CD8-positive, alpha-beta memory T cell (primary cell): ENCODE measurements at regions not wholly inside any gene's neighbourhood (a gene's known extent, or its start where the extent isn't known, plus 50 kb on each side); places are given as distances from the start of the nearest gene placed in this dataset.

ENCODE experiments used
- CTCF ChIA-PET: fragments of 350-600 bp; sonication (Branson Sonifier 250); formaldehyde crosslinking; loops from one replicate; lab custom pipeline; 2021; ENCODE audit warnings: antibody characterized with exemption; lab: Charles Lee
- POLR2A ChIA-PET: fragments of 350-600 bp; sonication (Branson Sonifier 250); formaldehyde crosslinking; loops from one replicate; lab custom pipeline; 2021; ENCODE audit warnings: antibody characterized with exemption; lab: Charles Lee
- DNase-seq, 5 donors: peaks; one replicate each; pipeline versions ENCODE4 v3.0.0 to v3.0.0-alpha.2; 2020 to 2022; ENCODE audit warnings: mixed read lengths in 1 of 5
- H3K27ac ChIP-seq: one replicate; pipeline ENCODE4 v1.7.0; 2013; ENCODE audit warnings: low read depth, mild to moderate bottlenecking, low read length, moderate library complexity
- H3K27me3 ChIP-seq: 2 replicates; pipeline ENCODE4 v1.7.0; 2013; ENCODE audit warnings: low read length, mild to moderate bottlenecking; ENCODE audit not compliant: insufficient read depth, poor library complexity, severe bottlenecking
- H3K36me3 ChIP-seq: 2 replicates; pipeline ENCODE4 v1.7.0; 2013; ENCODE audit warnings: mild to moderate bottlenecking, low read length, moderate library complexity; ENCODE audit not compliant: insufficient read depth
- H3K4me1 ChIP-seq: 2 replicates; pipeline ENCODE4 v1.7.0; 2013; ENCODE audit warnings: mild to moderate bottlenecking, low read length, moderate library complexity; ENCODE audit not compliant: insufficient read depth
- H3K4me3 ChIP-seq: 2 replicates; pipeline ENCODE4 v1.7.0; 2013; ENCODE audit warnings: mild to moderate bottlenecking, low read length
- H3K9me3 ChIP-seq: 2 replicates; pipeline ENCODE4 v1.7.0; 2013; ENCODE audit warnings: mild to moderate bottlenecking, low read length
- H3K27ac Mint-ChIP-seq, 8 donors: one replicate each; pipeline ENCODE4 v1.8.0; 2020 to 2021; ENCODE audit warnings: mixed read lengths in 8 of 8, mild to moderate bottlenecking in 6 of 8, inconsistent platforms in 3 of 8, moderate library complexity in 3 of 8
- H3K27me3 Mint-ChIP-seq, 2 donors: one replicate each; pipeline ENCODE4 v1.8.0; 2020 to 2021; ENCODE audit warnings: mixed read lengths in 2 of 2, mild to moderate bottlenecking in 1 of 2, moderate library complexity in 1 of 2
- H3K36me3 Mint-ChIP-seq, 3 donors: one replicate each; pipeline ENCODE4 v1.8.0; 2020 to 2021; ENCODE audit warnings: mixed read lengths in 3 of 3, inconsistent platforms in 1 of 3, mild to moderate bottlenecking in 1 of 3
- H3K4me1 Mint-ChIP-seq, 3 donors: one replicate each; pipeline ENCODE4 v1.8.0; 2020 to 2021; ENCODE audit warnings: mixed read lengths in 3 of 3, inconsistent platforms in 1 of 3, mild to moderate bottlenecking in 1 of 3
- H3K4me3 Mint-ChIP-seq, 7 donors: one replicate each; pipeline ENCODE4 v1.8.0; 2020 to 2021; ENCODE audit warnings: mixed read lengths in 7 of 7, mild to moderate bottlenecking in 6 of 7, moderate library complexity in 4 of 7, inconsistent platforms in 2 of 7
- H3K9me3 Mint-ChIP-seq, 5 donors: one replicate each; pipeline ENCODE4 v1.8.0; 2020 to 2022; ENCODE audit warnings: mixed read lengths in 5 of 5, mild to moderate bottlenecking in 3 of 5, moderate library complexity in 2 of 5, inconsistent platforms in 1 of 5

DNA sequence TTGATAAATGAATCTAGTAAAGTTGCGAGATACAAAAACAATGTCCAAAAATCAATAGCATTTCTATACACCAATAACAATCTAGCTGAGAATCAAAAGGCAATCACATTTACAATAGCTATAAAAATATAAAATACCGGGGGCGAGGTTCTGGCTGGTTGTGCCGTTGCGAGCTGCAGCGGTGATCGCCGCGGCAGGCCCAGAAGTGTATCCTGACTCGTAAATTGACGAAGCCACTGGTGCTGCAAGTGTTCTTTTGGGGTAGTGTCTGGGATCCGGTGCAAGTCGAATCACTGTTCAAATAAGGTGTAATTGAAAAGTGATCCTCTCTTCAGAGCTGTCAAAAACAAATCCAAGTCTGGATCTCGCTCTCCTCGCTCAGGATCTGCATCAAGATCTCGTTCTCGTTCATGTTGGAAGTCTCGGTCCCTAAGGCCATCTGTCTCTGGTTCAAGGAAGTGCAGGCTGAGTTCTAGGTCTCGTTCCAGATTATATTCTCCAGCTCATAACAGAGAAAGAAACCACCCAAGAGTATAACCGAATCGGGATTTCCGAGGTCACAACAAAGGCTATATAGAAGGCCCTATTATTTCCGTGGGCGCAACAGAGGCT, 80.1 kb upstream of the STT3B start:
- ChIA-PET POLR2A (no interaction called here), CTCF (no interaction called here)
- no peaks in the 10 kb centered on the region for H3K27me3 ChIP-seq
- peaks cover 10% of the 10 kb centered on the region for H3K4me1 ChIP-seq
- peaks cover 0 to 34% (median 2%) of the 10 kb centered on the region in 3 donors for H3K36me3 Mint-ChIP-seq
- no peaks in the 10 kb centered on the region for H3K36me3 ChIP-seq
- H3K4me1 Mint-ChIP-seq: peaks cover 10 to 23% (median 12%) of the 10 kb centered on the region in 3 donors
- H3K27ac ChIP-seq: no peak overlapping the region
- DNase-seq: no peak
- no peak overlapping the region for H3K4me3 Mint-ChIP-seq
- peaks cover 0 to 14% (median 12%) of the 10 kb centered on the region in 5 donors for H3K9me3 Mint-ChIP-seq
- no peak overlapping the region for H3K4me3 ChIP-seq
- no peaks in the 10 kb centered on the region for H3K9me3 ChIP-seq
- H3K27ac Mint-ChIP-seq: peak overlapping the region in 1 of 8 donors; percentile 73
- no peaks in the 10 kb centered on the region for H3K27me3 Mint-ChIP-seq

DNA sequence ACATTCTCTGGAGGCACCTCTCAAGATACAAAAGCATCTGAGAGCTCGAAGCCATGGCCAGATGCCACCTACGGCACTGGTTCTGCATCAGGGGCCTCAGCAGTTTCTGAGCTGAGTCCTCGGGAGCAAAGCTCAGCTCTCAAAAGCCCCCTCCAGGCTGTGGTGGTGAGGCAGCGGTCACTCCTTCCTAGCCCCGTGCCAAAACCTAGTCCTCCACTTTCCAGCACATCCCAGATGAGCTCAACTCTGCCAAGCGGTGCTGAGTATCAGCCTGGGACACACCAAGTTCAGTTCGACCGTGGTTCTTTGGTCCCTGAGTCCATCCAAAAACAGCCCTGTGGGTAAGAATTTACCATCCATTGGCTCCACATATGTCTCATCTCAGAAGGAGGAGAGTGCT, 79.3 kb upstream of the STT3B start:
- Mint-ChIP-seq H3K4me3 (no peak overlapping the region), H3K4me1 (peaks cover 8 to 18% (median 11%) of the 10 kb centered on the region in 3 donors), H3K27me3 (no peaks in the 10 kb centered on the region), H3K36me3 (peaks cover 0 to 33% (median 2%) of the 10 kb centered on the region in 3 donors), H3K27ac (peak overlapping the region in 1 of 8 donors; percentile 73), H3K9me3 (peaks cover 0 to 14% (median 11%) of the 10 kb centered on the region in 5 donors)
- DNase-seq: no peak
- Histone ChIP-seq H3K27ac (no peak overlapping the region), H3K4me3 (no peak overlapping the region), H3K9me3 (no peaks in the 10 kb centered on the region), H3K36me3 (no peaks in the 10 kb centered on the region), H3K4me1 (peaks cover 6% of the 10 kb centered on the region), H3K27me3 (no peaks in the 10 kb centered on the region)
- ChIA-PET CTCF (no interaction called here), POLR2A (no interaction called here)

DNA sequence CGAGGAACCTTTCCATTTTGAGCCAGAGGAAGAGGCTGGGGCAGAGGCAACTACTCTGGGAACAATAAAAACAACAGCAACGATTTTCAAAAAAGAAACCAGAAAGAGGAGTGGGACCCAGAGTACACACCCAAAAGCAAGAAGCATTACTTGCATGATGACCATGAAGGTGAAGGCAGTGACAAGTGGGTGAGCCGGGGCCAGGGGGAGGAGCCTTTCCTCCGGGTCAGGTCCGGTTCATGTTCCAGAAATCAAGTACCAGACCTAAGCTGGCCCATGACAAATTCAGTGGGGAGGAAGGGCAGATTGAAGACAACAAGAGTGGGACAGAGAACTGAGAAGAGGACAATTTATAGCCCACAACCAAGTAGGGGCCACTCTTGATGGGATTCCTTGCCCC, 77.2 kb upstream of the STT3B start:
- Mint-ChIP-seq H3K27ac (no peak overlapping the region), H3K36me3 (peaks cover 0 to 19% (median 0%) of the 10 kb centered on the region in 3 donors), H3K4me1 (peaks cover 7 to 10% (median 9%) of the 10 kb centered on the region in 3 donors), H3K4me3 (no peak overlapping the region), H3K9me3 (no peaks in the 10 kb centered on the region), H3K27me3 (no peaks in the 10 kb centered on the region)
- no peaks in the 10 kb centered on the region for H3K36me3 ChIP-seq
- CTCF ChIA-PET: interaction anchor here (1.8 to 2.0 kb wide), 2 partner anchors 10 to 17 kb away, joined by 4 read pairs; no protein-coding TSS in a partner anchor
- H3K4me1 ChIP-seq: no peaks in the 10 kb centered on the region
- no peak for DNase-seq
- H3K27ac ChIP-seq: no peak overlapping the region
- no peaks in the 10 kb centered on the region for H3K27me3 ChIP-seq
- POLR2A ChIA-PET: no interaction called here
- no peaks in the 10 kb centered on the region for H3K9me3 ChIP-seq
- H3K4me3 ChIP-seq: no peak overlapping the region

DNA sequence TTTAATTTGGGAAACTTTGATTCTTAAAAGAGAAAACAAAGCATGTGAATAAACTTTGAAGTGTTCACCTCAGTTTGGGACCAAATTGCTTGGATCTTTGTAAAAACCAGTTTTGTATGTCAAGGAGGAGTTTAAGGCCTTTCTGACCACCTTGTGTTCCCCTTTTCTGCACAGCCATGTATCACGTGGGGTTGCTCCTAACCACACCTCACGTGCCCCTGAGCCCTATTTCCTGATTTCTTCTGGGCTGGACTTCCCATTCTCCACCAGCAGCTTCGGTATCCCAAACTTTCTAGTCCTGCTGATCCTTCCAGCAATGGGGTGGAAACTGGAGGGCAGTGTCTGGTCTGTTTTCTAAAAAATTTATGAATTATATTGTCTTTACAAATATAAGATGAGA, 76.4 kb upstream of the STT3B start:
- Mint-ChIP-seq H3K27ac (no peak overlapping the region), H3K4me1 (peaks cover 15 to 19% (median 15%) of the 10 kb centered on the region in 3 donors), H3K36me3 (peaks cover 0 to 16% (median 1%) of the 10 kb centered on the region in 3 donors), H3K9me3 (no peaks in the 10 kb centered on the region), H3K27me3 (no peaks in the 10 kb centered on the region), H3K4me3 (no peak overlapping the region)
- no peak for DNase-seq
- Histone ChIP-seq H3K27ac (no peak overlapping the region), H3K4me3 (no peak overlapping the region), H3K9me3 (no peaks in the 10 kb centered on the region), H3K36me3 (no peaks in the 10 kb centered on the region), H3K4me1 (peaks cover 7% of the 10 kb centered on the region), H3K27me3 (no peaks in the 10 kb centered on the region)
- CTCF ChIA-PET: interaction anchor here (1.8 to 2.0 kb wide), 2 partner anchors 9 to 18 kb away, joined by 4 read pairs; no protein-coding TSS in a partner anchor
- POLR2A ChIA-PET: no interaction called here

DNA sequence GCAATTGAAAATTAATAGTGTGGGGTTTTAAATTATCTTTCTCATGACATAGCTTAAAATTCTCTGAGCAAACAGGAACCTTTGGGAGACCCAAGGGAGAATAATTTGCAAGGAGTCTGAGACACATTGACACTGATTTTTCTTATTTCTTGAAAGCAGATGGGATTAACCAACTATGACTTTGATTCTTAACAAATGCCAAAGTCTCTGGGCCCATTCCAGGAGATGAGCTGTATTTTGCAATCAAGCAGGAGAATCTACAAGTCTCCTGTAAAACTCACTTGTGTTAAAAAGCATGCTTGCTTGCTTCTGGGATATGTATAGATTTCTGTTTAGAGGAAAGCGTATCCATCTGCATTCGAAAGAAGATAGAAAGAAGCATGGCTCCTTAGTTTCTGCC, 71.3 kb upstream of the STT3B start:
- no peak overlapping the region for H3K27ac ChIP-seq
- Mint-ChIP-seq H3K27ac (peak overlapping the region; percentile 87 to 95 (median 92)), H3K4me3 (peak overlapping the region in 5 of 7 donors; percentile 68 to 82 (median 76)), H3K9me3 (no peaks in the 10 kb centered on the region), H3K4me1 (peaks cover 52 to 66% (median 62%) of the 10 kb centered on the region in 3 donors), H3K36me3 (peaks cover 0 to 1% (median 0%) of the 10 kb centered on the region in 3 donors), H3K27me3 (no peaks in the 10 kb centered on the region)
- peaks cover 54% of the 10 kb centered on the region for H3K4me1 ChIP-seq
- H3K4me3 ChIP-seq: peak overlapping the region; percentile 4
- no peaks in the 10 kb centered on the region for H3K9me3 ChIP-seq
- no peak for DNase-seq
- ChIA-PET CTCF (no interaction called here), POLR2A (interaction anchor here (1.4 to 2.2 kb wide), 3 partner anchors 71 to 234 kb away, joined by 3 to 32 read pairs (median 7); partner anchors contain the start of gene STT3B)
- H3K36me3 ChIP-seq: no peaks in the 10 kb centered on the region
- no peaks in the 10 kb centered on the region for H3K27me3 ChIP-seq

DNA sequence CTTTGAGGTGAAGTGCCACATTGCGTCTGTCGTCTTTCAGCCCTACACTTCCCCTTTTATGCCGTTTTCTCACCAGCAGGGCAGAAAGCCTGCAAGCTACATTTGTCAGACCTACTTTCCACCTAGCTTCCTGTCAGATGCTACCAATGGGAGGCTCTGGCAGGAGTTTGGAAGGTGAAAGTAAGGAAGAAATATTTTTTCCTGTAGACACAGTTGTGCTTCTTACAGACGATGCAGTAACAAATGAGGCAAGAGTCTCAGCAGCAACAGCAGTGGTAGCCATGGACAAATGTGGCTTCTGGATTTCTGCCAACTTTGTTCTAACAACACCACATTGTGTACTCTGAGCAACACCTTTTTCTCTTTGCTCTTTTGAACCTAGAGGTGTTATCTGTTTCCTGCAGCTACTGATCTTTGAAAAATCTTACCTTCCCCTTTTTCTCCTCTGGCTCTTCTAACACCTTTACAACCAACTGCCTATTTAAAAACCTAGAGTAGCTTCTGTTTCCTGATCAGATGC, 70.6 kb upstream of the STT3B start:
- peak overlapping the region; percentile 87 to 95 (median 92) for H3K27ac Mint-ChIP-seq
- peak overlapping the region; percentile 55 to 82 (median 76) for H3K4me3 Mint-ChIP-seq
- H3K4me1 ChIP-seq: peaks cover 59% of the 10 kb centered on the region
- no peak overlapping the region for H3K27ac ChIP-seq
- CTCF ChIA-PET: interaction anchor here (0.8 to 4.9 kb wide), 4 partner anchors 9 to 70 kb away, joined by 3 to 46 read pairs (median 4); partner anchors contain the start of gene STT3B
- H3K4me1 Mint-ChIP-seq: peaks cover 52 to 73% (median 68%) of the 10 kb centered on the region in 3 donors
- H3K9me3 ChIP-seq: no peaks in the 10 kb centered on the region
- H3K9me3 Mint-ChIP-seq: no peaks in the 10 kb centered on the region
- peak overlapping the region; percentile 32 for H3K4me3 ChIP-seq
- peaks cover 0 to 1% (median 0%) of the 10 kb centered on the region in 3 donors for H3K36me3 Mint-ChIP-seq
- no peaks in the 10 kb centered on the region for H3K27me3 ChIP-seq
- DNase-seq: peak; percentile 11 to 88 (median 78)
- POLR2A ChIA-PET: interaction anchor here (0.6 to 2.2 kb wide), 4 partner anchors 68 to 235 kb away, joined by 3 to 32 read pairs (median 5); partner anchors contain the start of gene STT3B
- H3K36me3 ChIP-seq: no peaks in the 10 kb centered on the region
- H3K27me3 Mint-ChIP-seq: no peaks in the 10 kb centered on the region

DNA sequence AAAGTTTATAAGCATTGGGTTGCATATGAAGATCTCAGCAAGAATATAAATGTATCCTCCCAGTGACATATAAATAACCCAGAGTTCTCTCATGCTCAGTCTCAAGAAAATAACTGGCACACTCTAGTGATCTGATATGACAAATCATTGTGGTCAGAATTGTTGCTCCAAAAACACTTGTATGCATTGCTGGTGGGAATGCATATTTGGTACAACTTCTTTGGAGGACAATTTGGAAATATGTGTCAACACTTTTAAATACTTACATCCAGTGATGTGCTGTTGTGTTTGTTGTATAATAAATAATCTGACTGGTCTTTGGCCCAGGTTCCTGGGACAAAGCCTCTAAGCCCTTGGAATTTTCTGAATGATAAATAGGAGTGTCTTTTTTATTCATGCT, 66.7 kb upstream of the STT3B start:
- DNase-seq: no peak
- peaks cover 55% of the 10 kb centered on the region for H3K4me1 ChIP-seq
- H3K4me3 Mint-ChIP-seq: peak overlapping the region in 1 of 7 donors; percentile 5
- H3K27ac ChIP-seq: no peak overlapping the region
- peaks cover 0 to 7% (median 0%) of the 10 kb centered on the region in 3 donors for H3K36me3 Mint-ChIP-seq
- H3K4me3 ChIP-seq: no peak overlapping the region
- POLR2A ChIA-PET: no interaction called here
- no peaks in the 10 kb centered on the region for H3K9me3 ChIP-seq
- CTCF ChIA-PET: interaction anchor here (1.9 to 4.9 kb wide), 2 partner anchors 11 to 66 kb away, joined by 4 to 46 read pairs; partner anchors contain the start of gene STT3B
- peak overlapping the region in 3 of 8 donors; percentile 5 to 79 (median 17) for H3K27ac Mint-ChIP-seq
- H3K36me3 ChIP-seq: no peaks in the 10 kb centered on the region
- no peaks in the 10 kb centered on the region for H3K27me3 ChIP-seq
- H3K4me1 Mint-ChIP-seq: peaks cover 50 to 73% (median 65%) of the 10 kb centered on the region in 3 donors
- no peaks in the 10 kb centered on the region for H3K27me3 Mint-ChIP-seq
- peaks cover 0 to 3% (median 0%) of the 10 kb centered on the region in 5 donors for H3K9me3 Mint-ChIP-seq

DNA sequence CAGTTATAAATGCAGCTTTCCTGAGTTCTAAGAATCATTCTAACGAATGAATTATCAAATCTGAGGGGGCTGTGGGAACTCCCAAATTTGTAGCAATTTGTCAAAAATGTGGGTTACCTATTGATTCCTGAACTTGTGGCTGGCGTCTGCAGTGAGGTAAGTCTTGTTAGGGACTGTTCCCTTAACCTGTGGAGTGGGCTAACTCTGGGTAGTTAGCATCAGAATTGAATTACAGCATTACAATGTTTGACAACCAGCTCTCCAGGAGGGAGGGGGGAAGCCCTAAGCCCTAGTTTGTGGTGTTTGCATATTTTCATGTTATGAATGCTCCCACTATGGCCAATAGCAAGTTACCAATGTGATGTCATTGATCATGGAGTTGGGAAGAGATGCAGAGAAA, 65.9 kb upstream of the STT3B start:
- Histone ChIP-seq H3K36me3 (no peaks in the 10 kb centered on the region), H3K4me1 (peaks cover 47% of the 10 kb centered on the region), H3K27ac (no peak overlapping the region), H3K4me3 (no peak overlapping the region), H3K9me3 (no peaks in the 10 kb centered on the region), H3K27me3 (no peaks in the 10 kb centered on the region)
- H3K27me3 Mint-ChIP-seq: no peaks in the 10 kb centered on the region
- ChIA-PET POLR2A (interaction anchor here (1.1 kb wide), 1 partner anchor 65 kb away, joined by 4 read pairs; no protein-coding TSS in a partner anchor), CTCF (no interaction called here)
- peaks cover 0 to 3% (median 0%) of the 10 kb centered on the region in 5 donors for H3K9me3 Mint-ChIP-seq
- H3K36me3 Mint-ChIP-seq: peaks cover 0 to 8% (median 0%) of the 10 kb centered on the region in 3 donors
- no peak for DNase-seq
- peaks cover 41 to 65% (median 56%) of the 10 kb centered on the region in 3 donors for H3K4me1 Mint-ChIP-seq
- H3K27ac Mint-ChIP-seq: peak overlapping the region in 1 of 8 donors; percentile 4
- no peak overlapping the region for H3K4me3 Mint-ChIP-seq
